Peyer's patch (tissue), 4 donors: ENCODE measurements at regions not wholly inside any gene's neighbourhood (a gene's known extent, or its start where the extent isn't known, plus 50 kb on each side); places are given as distances from the start of the nearest gene placed in this dataset.

Experiments
- CTCF ChIP-seq, 6 experiments: fragments of 450-650 bp in 4 of 6; fragments of 200-600 bp in 2 of 6; sonication (generic) in 1 of 6; IDR thresholded peaks; one replicate each; pipeline ENCODE4 v1.5.1; 2017 to 2019; ENCODE audit warnings: antibody characterized with exemption in 6 of 6, mild to moderate bottlenecking in 3 of 6, moderate library complexity in 1 of 6
- POLR2A ChIP-seq, 2 donors: fragments of 450-650 bp; IDR thresholded peaks; one replicate each; pipeline ENCODE4 v1.5.1; 2017; ENCODE audit warnings: antibody characterized with exemption in 2 of 2, mild to moderate bottlenecking in 2 of 2, moderate library complexity in 2 of 2

GRCh38 chr12:116640281-116640680, 81.1 kb downstream of the MAP1LC3B2 start:
- TF ChIP-seq CTCF (IDR thresholded peaks at IDR 0.05) (no peak), POLR2A (IDR thresholded peaks at IDR 0.05) (no peak)
